ENCODE measurements at regions not wholly inside any gene's neighbourhood (a gene's known extent, or its start where the extent isn't known, plus 50 kb on each side); places are given as distances from the start of the nearest gene placed in this dataset.

- H3K4me3 ChIP-seq, result no peak overlapping the region
- intact Hi-C loops (cut with DNase I), result loop anchor here in 1 of 2 donors (10.0 kb wide), 1 partner anchor 203 kb away; no protein-coding TSS in a partner anchor
- H3K27me3 ChIP-seq, result no peaks in the 10 kb centered on the region
- WGBS (ENCODE audit: insufficient coverage, low coverage, low lambda C conversion rate, missing lambda C conversion rate), result 0% methylated on average over 2 of the region's 7 CpGs
- H3K9me3 ChIP-seq, result no peaks in the 10 kb centered on the region
- ATAC-seq (no peak), DNase-seq (no peak)
- H3K36me3 ChIP-seq, result no peaks in the 10 kb centered on the region
- TF ChIP-seq CTCF (IDR thresholded peaks at IDR 0.05), result no peak
- no peak for TF ChIP-seq POLR2A (IDR thresholded peaks at IDR 0.05)
- H3K4me1 ChIP-seq, result no peaks in the 10 kb centered on the region
- no peak overlapping the region for H3K27ac ChIP-seq
Measured at GRCh38 chr10:128322106-128322505, 195.9 kb upstream of the MKI67 start.

GRCh38 chr10:128322950-128323349 lies 196.7 kb upstream of the MKI67 start:
- no peak overlapping the region for H3K27ac ChIP-seq
- WGBS (ENCODE audit: insufficient coverage, low coverage, low lambda C conversion rate, missing lambda C conversion rate), result 20% methylated on average over 1 of the region's 1 CpG
- H3K4me1 ChIP-seq, result no peaks in the 10 kb centered on the region
- DNase-seq, result no peak
- TF ChIP-seq CTCF (IDR thresholded peaks at IDR 0.05) (no peak), POLR2A (IDR thresholded peaks at IDR 0.05) (no peak)
- intact Hi-C loops (cut with DNase I), result loop anchor here in 1 of 2 donors (10.0 kb wide), 1 partner anchor 202 kb away; no protein-coding TSS in a partner anchor
- no peaks in the 10 kb centered on the region for H3K27me3 ChIP-seq
- no peak for ATAC-seq
- H3K36me3 ChIP-seq, result no peaks in the 10 kb centered on the region
- no peaks in the 10 kb centered on the region for H3K9me3 ChIP-seq
- no peak overlapping the region for H3K4me3 ChIP-seq

DNA sequence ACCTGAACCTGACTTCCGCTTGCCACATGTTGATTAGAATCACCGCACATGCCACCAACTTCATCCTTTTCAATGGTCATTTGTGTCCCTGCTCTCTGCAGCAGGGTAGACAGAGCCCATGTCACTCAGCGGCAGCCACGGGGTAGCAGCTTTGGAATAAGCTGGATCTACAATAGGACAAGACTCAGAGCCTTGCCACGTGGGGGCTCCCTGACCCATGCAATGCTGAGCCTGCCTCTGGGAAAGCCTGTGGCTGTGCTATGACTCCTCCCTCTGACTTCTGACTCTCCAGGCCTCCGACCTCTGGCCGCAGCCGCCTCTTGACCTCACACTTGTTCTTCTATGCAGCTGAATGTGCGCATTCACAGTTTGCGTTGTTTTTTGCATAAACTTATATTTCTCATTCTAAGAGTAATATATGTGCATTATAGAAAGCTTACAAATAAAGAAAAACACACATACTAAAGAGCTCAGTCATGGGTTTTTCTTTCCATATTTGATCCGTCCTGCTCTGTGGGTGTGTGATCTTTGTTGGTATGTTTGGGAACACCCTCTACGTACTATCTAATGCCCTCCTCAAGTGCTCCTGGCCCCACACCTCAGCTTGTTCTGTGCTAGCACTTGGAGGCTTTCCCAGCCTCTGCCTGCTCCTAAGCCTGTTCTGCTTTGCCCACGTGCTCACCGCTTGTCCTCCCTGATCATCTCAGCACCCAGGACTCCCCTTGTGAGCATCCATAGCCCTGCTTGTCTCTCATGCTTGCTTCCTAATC lies 198.0 kb upstream of the MKI67 start:
- intact Hi-C loops (cut with DNase I), result loop anchor here in 1 of 2 donors (10.0 kb wide), 1 partner anchor 201 kb away; no protein-coding TSS in a partner anchor
- no peaks in the 10 kb centered on the region for H3K9me3 ChIP-seq
- DNase-seq (peak; percentile 71 to 81 (median 77)), ATAC-seq (peak; percentile 99 to 100 (median 99))
- H3K4me3 ChIP-seq, result no peak overlapping the region
- H3K27me3 ChIP-seq, result no peaks in the 10 kb centered on the region
- no peak overlapping the region for H3K27ac ChIP-seq
- WGBS (ENCODE audit: insufficient coverage, low coverage, low lambda C conversion rate, missing lambda C conversion rate), result 31% methylated on average over 10 of the region's 14 CpGs
- no peaks in the 10 kb centered on the region for H3K36me3 ChIP-seq
- TF ChIP-seq CTCF (IDR thresholded peaks at IDR 0.05) (peak; percentile 14 to 62 (median 37)), POLR2A (IDR thresholded peaks at IDR 0.05) (no peak)
- H3K4me1 ChIP-seq, result no peaks in the 10 kb centered on the region

DNA sequence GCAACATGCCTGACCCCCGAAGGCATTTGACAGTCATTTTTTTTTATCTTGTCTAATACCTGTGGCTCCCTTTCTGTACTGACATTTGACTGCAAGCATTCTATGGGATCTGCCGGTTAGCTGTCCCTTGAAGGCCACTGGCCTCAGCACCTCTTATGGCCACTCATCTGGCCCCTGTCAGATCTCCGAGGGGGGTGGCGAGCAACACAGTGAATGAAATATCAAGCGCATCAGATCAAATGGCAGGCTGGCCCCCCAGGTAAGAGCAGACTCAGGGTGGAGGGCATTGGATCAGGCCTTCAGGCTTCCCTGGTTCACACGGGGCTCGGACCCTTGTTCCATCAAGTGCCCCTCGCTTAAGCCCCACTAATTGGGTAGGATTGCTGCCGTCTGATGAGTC lies 199.6 kb upstream of the MKI67 start:
- Histone ChIP-seq H3K4me1 (no peaks in the 10 kb centered on the region), H3K9me3 (no peaks in the 10 kb centered on the region), H3K27ac (no peak overlapping the region), H3K4me3 (no peak overlapping the region), H3K36me3 (no peaks in the 10 kb centered on the region), H3K27me3 (no peaks in the 10 kb centered on the region)
- ATAC-seq (no peak), DNase-seq (no peak)
- 74% methylated on average over 5 of the region's 9 CpGs for WGBS (ENCODE audit: insufficient coverage, low coverage, low lambda C conversion rate, missing lambda C conversion rate)
- intact Hi-C loops (cut with DNase I), result loop anchor here in 1 of 2 donors (10.0 kb wide), 1 partner anchor 199 kb away; no protein-coding TSS in a partner anchor
- TF ChIP-seq CTCF (IDR thresholded peaks at IDR 0.05), result no peak
- TF ChIP-seq POLR2A (IDR thresholded peaks at IDR 0.05), result no peak
